ENCODE measurements at regions not wholly inside any gene's neighbourhood (a gene's known extent, or its start where the extent isn't known, plus 50 kb on each side); places are given as distances from the start of the nearest gene placed in this dataset.

GRCh38 chr6:196543-196942, 95.7 kb upstream of the DUSP22 start:
- TF ChIP-seq CTCF (IDR thresholded peaks at IDR 0.05; ENCODE audit: low read length) (no peak), EZH2 (IDR thresholded peaks at IDR 0.05; ENCODE audit: borderline replicate concordance, low read length) (no peak)

Measured in OCI-LY1 (cell line).